Pancreas (tissue), 10 donors: ENCODE measurements at regions not wholly inside any gene's neighbourhood (a gene's known extent, or its start where the extent isn't known, plus 50 kb on each side); places are given as distances from the start of the nearest gene placed in this dataset.

Source experiments
- ATAC-seq, 4 donors: fragments of 200-7000 bp; cut with Tn5 transposase; one replicate each; pipeline versions ENCODE4 v1.8.0 to v1.9.1; 2020; ENCODE audit warnings: mild to moderate bottlenecking in 4 of 4, moderate library complexity in 4 of 4
- DNase-seq, 6 donors: peaks; one replicate each; pipeline ENCODE4 v3.0.0-alpha.2; 2020
- FAIRE-seq: peaks from 2 replicates; lab custom pipeline; 2012; peaks lifted over from hg19 to GRCh38; lab: Jason Lieb, UNC
- H3K27ac ChIP-seq, 4 donors: fragments of 200-600 bp; sonication (generic); 1 replicate in 3 of 4; 2 replicates in 1 of 4; pipeline versions ENCODE4 v1.5.0 to v1.8.0; 2020
- H3K27me3 ChIP-seq, 4 donors: fragments of 200-600 bp; one replicate each; pipeline ENCODE4 v1.8.0; 2021
- H3K36me3 ChIP-seq, 3 donors: fragments of 200-600 bp; sonication (generic) in 1 of 3; one replicate each; pipeline versions ENCODE4 v1.5.0 to v1.8.0; 2020 to 2021
- H3K4me1 ChIP-seq, 3 donors: fragments of 200-600 bp; one replicate each; pipeline ENCODE4 v1.8.0; 2021
- H3K4me3 ChIP-seq, 4 donors: fragments of 200-600 bp; sonication (generic) in 2 of 4; one replicate each; pipeline versions ENCODE4 v1.5.0 to v1.8.0; 2020 to 2021
- H3K9me3 ChIP-seq, 4 donors: fragments of 200-600 bp; one replicate each; pipeline ENCODE4 v1.8.0; 2021
- WGBS, 2 donors: extraction: QIAGEN DNeasy Blood & Tissue Kit; methylation state at CpG; one replicate each; pipeline ENCODE4 v1.1.7; 2013; 5-methylcytosine and 5-hydroxymethylcytosine counted together
- intact Hi-C, 3 donors: fragments of 100-400 bp; cut with DNase I; formaldehyde crosslinking; loops; one replicate each; pipeline versions ENCODE4 v1.11.1 to v1.14.2; 2022
- TF ChIP-seq, protein P1 (sequence below), 4 donors: fragments of 200-600 bp; sonication (generic) in 3 of 4; IDR thresholded peaks; one replicate each; pipeline versions ENCODE4 v1.5.0 to v1.8.0; 2021; ENCODE audit warnings: antibody characterized with exemption in 4 of 4
- donor health status: healthy with polysubstance abuse.
- donor health status: DM: no; HTN: no; CAD: no; lungs with moderate emphysema.
- donor health status: DM: no; HTN: no; CAD: no.
- donor health status: control.
- donor health status: control.
- donor health status: Bipolar disorder and iron deficiency.
- donor health status: DM: yes; HTN: yes; CAD: no.
- donor health status: DM: no; HTN: no; CAD: no.
- donor health status: DM: no; HTN: no; CAD: no.
- donor health status: DM: yes; HTN: yes; CAD: no.

DNA sequence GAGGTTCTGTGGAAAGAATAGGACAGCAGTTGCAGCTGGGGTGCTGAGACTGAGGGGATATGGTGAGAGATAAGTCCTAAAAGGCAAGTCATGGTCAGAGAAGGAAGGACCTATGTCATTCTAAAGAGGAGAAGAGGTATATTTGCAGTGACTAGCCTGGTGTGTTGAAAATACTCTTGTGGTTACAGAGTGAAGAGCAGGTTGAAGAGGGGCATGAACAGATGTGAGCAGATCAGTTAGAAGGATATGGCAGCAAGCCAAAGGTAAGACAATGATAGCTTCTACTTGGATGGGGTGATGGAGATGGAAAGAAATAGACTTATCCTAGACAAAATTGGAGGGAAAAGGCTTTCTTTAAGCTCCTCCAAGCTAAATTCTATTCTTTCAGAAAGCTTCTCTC, 469.8 kb upstream of the CPEB2 start:
- FAIRE-seq = no peak
- intact Hi-C loops = no loop called here
- no peaks in the 10 kb centered on the region for H3K36me3 ChIP-seq
- TF ChIP-seq, protein P1, sequence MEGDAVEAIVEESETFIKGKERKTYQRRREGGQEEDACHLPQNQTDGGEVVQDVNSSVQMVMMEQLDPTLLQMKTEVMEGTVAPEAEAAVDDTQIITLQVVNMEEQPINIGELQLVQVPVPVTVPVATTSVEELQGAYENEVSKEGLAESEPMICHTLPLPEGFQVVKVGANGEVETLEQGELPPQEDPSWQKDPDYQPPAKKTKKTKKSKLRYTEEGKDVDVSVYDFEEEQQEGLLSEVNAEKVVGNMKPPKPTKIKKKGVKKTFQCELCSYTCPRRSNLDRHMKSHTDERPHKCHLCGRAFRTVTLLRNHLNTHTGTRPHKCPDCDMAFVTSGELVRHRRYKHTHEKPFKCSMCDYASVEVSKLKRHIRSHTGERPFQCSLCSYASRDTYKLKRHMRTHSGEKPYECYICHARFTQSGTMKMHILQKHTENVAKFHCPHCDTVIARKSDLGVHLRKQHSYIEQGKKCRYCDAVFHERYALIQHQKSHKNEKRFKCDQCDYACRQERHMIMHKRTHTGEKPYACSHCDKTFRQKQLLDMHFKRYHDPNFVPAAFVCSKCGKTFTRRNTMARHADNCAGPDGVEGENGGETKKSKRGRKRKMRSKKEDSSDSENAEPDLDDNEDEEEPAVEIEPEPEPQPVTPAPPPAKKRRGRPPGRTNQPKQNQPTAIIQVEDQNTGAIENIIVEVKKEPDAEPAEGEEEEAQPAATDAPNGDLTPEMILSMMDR (IDR thresholded peaks at IDR 0.05) = no peak
- H3K4me1 ChIP-seq = no peaks in the 10 kb centered on the region
- H3K27ac ChIP-seq = no peak overlapping the region
- no peak for DNase-seq
- H3K27me3 ChIP-seq = no peaks in the 10 kb centered on the region
- no peak for ATAC-seq
- H3K4me3 ChIP-seq = no peak overlapping the region
- no peaks in the 10 kb centered on the region for H3K9me3 ChIP-seq

DNA sequence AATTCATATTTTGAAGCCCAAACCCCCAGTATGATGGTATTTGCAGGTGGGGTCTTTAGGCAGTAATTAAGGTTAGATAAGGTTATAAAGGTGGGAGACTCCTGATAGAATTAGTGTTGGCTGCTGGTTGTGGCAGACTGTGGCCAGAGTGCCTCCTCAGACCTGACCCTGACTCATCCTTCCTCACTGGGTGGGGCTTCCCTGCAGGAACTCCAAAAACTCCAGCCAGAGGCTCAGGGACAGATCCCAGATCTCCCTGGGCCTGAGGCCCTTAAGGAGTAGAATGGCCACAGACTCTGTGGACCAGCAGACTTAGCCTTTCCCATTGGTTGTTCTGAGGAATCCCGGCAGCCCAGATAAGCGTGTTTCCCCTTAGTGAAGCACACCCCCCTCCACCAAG, 463.0 kb upstream of the CPEB2 start:
- Histone ChIP-seq H3K36me3 (no peaks in the 10 kb centered on the region), H3K27ac (no peak overlapping the region), H3K9me3 (no peaks in the 10 kb centered on the region), H3K27me3 (no peaks in the 10 kb centered on the region), H3K4me1 (no peaks in the 10 kb centered on the region), H3K4me3 (no peak overlapping the region)
- intact Hi-C loops = no loop called here
- DNase-seq = no peak
- no peak for ATAC-seq
- WGBS, 2 donors = 60 to 93% methylated on average over 2 of the region's 2 CpGs
- no peak for FAIRE-seq
- TF ChIP-seq, protein P1 (IDR thresholded peaks at IDR 0.05) = no peak

DNA sequence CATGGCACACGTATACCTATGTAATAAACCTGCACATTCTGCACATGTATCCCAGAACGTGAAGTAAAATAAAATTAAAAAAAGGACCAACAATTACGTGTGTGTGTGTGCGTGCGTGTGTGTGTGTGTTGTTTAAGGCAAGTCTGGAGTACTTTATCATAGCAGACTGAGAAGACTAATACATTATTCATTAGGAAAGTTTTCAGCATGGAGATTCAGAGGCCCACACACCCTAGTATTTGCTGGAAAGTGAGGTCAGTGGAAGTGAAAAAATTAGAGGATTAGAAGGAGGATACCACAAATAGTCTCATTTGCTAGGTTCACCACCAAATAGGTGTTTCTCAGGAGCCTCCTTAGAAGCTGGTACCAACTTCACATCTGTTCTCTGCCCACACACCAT, 457.1 kb upstream of the CPEB2 start:
- no peaks in the 10 kb centered on the region for H3K9me3 ChIP-seq
- H3K27me3 ChIP-seq = no peaks in the 10 kb centered on the region
- no peak overlapping the region for H3K4me3 ChIP-seq
- no peak for FAIRE-seq
- DNase-seq = no peak
- no peaks in the 10 kb centered on the region for H3K4me1 ChIP-seq
- TF ChIP-seq, protein P1 (IDR thresholded peaks at IDR 0.05) = no peak
- H3K27ac ChIP-seq = no peak overlapping the region
- no peak for ATAC-seq
- intact Hi-C loops = no loop called here
- 87 to 90% methylated on average over 5 of the region's 5 CpGs for WGBS, 2 donors
- H3K36me3 ChIP-seq = no peaks in the 10 kb centered on the region

DNA sequence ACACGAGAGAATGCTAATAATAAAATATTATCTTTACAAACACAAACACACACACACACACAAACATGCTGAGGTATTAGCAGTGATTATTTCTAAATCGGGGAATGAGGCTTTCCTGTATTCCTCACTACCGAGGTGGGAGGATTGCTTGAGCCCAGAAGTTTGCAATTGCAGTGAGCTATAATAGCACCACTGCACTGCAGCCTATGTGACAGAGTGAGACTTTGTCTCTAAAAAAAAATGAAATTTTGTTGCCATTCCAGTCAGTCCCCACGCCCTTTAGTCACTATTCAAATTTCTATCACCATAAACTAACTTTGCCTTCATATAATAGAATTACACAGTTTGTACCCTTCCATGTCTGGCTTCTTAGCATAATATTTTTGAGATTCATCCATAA, 456.5 kb upstream of the CPEB2 start:
- Histone ChIP-seq H3K4me3 (no peak overlapping the region), H3K27me3 (no peaks in the 10 kb centered on the region), H3K9me3 (no peaks in the 10 kb centered on the region), H3K4me1 (no peaks in the 10 kb centered on the region), H3K36me3 (no peaks in the 10 kb centered on the region), H3K27ac (no peak overlapping the region)
- FAIRE-seq = no peak
- 65 to 67% methylated on average over 4 of the region's 4 CpGs for WGBS, 2 donors
- DNase-seq = no peak
- TF ChIP-seq, protein P1 (IDR thresholded peaks at IDR 0.05) = no peak
- intact Hi-C loops = no loop called here
- no peak for ATAC-seq

DNA sequence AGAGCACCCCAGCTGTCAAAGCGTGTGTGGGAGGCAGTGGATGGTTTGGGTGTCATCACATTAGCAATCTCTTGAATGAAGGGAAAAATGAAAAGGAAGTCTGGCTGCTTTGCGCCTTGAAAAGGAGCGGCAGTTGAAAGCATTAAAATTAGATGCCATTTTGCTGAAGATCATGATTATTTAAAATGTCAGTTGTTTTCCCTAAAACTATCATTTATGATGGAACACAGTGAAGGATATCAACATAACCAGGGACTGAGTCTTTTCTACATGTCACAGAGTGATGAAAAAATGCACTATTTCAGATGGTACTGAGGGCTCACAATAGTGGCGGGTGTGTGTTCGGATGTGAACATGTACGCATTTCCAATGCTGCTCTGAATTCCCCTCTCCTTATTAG, 450.2 kb upstream of the CPEB2 start:
- no peaks in the 10 kb centered on the region for H3K27me3 ChIP-seq
- no peak for FAIRE-seq
- TF ChIP-seq, protein P1 (IDR thresholded peaks at IDR 0.05) = no peak

More for the DNA sequence above, 450.2 kb upstream of the CPEB2 start:
- H3K9me3 ChIP-seq = no peaks in the 10 kb centered on the region
- H3K36me3 ChIP-seq = no peaks in the 10 kb centered on the region
- H3K4me3 ChIP-seq = no peak overlapping the region
- no peaks in the 10 kb centered on the region for H3K4me1 ChIP-seq
- intact Hi-C loops = no loop called here
- no peak overlapping the region for H3K27ac ChIP-seq
- DNase-seq (no peak), ATAC-seq (no peak)
- 92 to 94% methylated on average over 6 of the region's 6 CpGs for WGBS, 2 donors
